HG02678 (cell line): ENCODE measurements at regions not wholly inside any gene's neighbourhood (a gene's known extent, or its start where the extent isn't known, plus 50 kb on each side); places are given as distances from the start of the nearest gene placed in this dataset.
"Not testable (repeated sequence)": the region's sequence is repeated elsewhere in the genome, so short reads cannot be mapped to it uniquely, and the experiment has no call there.

ENCODE experiments used
- ATAC-seq: cut with Tn5 transposase; IDR thresholded peaks from one replicate; pipeline ENCODE4 v1.9.1; 2021; ENCODE audit warnings: mild to moderate bottlenecking, moderate library complexity; ENCODE audit not compliant: unreplicated experiment

GRCh38 chrX:150205011-150205410, 158.1 kb upstream of the MAMLD1 start:
- no peak for ATAC-seq

- no peak for ATAC-seq
These were observed 155.4 kb upstream of the MAMLD1 start for GRCh38 chrX:150207733-150208132.

- ATAC-seq: no peak
These were observed 151.1 kb upstream of the MAMLD1 start for GRCh38 chrX:150211988-150212387.

GRCh38 chrX:150212672-150213480, 150.2 kb upstream of the MAMLD1 start:
- ATAC-seq: no peak

GRCh38 chrX:150213481-150214030, 149.6 kb upstream of the MAMLD1 start:
- ATAC-seq: no peak

- not testable (repeated sequence) for ATAC-seq
These were observed 147.1 kb upstream of the MAMLD1 start for GRCh38 chrX:150216000-150216399.

GRCh38 chrX:150216716-150217115, 146.4 kb upstream of the MAMLD1 start:
- ATAC-seq: no peak

- no peak for ATAC-seq
These were observed 145.5 kb upstream of the MAMLD1 start for GRCh38 chrX:150217609-150218008.

- no peak for ATAC-seq
These were observed 143.5 kb upstream of the MAMLD1 start for GRCh38 chrX:150219374-150220185.

GRCh38 chrX:150223176-150224015, 139.7 kb upstream of the MAMLD1 start:
- ATAC-seq: no peak

- no peak for ATAC-seq
These were observed 138.4 kb upstream of the MAMLD1 start for GRCh38 chrX:150224676-150225075.

GRCh38 chrX:150225266-150225665, 137.9 kb upstream of the MAMLD1 start:
- ATAC-seq: no peak

GRCh38 chrX:150225756-150226155, 137.4 kb upstream of the MAMLD1 start:
- no peak for ATAC-seq

- ATAC-seq: no peak
These were observed 136.7 kb upstream of the MAMLD1 start for GRCh38 chrX:150226223-150226965.

GRCh38 chrX:150227321-150227860, 135.7 kb upstream of the MAMLD1 start:
- no peak for ATAC-seq

- ATAC-seq: no peak
These were observed 135.2 kb upstream of the MAMLD1 start for GRCh38 chrX:150227873-150228410.

- ATAC-seq: no peak
These were observed 134.7 kb upstream of the MAMLD1 start for GRCh38 chrX:150228431-150228830.

- no peak for ATAC-seq
These were observed 134.1 kb upstream of the MAMLD1 start for GRCh38 chrX:150229030-150229429.

GRCh38 chrX:150229481-150229880, 133.6 kb upstream of the MAMLD1 start:
- no peak for ATAC-seq

- not testable (repeated sequence) for ATAC-seq
These were observed 132.2 kb upstream of the MAMLD1 start for GRCh38 chrX:150230952-150231351.
